Dermis blood vessel endothelial cell (primary cell): ENCODE measurements at regions not wholly inside any gene's neighbourhood (a gene's known extent, or its start where the extent isn't known, plus 50 kb on each side); places are given as distances from the start of the nearest gene placed in this dataset.
"Not testable (repeated sequence)": the region's sequence is repeated elsewhere in the genome, so short reads cannot be mapped to it uniquely, and the experiment has no call there.

Source experiments
- DNase-seq: peaks from one replicate; pipeline ENCODE4 v3.0.0; 2010

- no peak for DNase-seq
Observed at GRCh38 chr5:97955450-97955849, 772.4 kb upstream of the RIOK2 start.

- no peak for DNase-seq
Observed at GRCh38 chr5:97967292-97967691, 784.2 kb upstream of the RIOK2 start.

DNA sequence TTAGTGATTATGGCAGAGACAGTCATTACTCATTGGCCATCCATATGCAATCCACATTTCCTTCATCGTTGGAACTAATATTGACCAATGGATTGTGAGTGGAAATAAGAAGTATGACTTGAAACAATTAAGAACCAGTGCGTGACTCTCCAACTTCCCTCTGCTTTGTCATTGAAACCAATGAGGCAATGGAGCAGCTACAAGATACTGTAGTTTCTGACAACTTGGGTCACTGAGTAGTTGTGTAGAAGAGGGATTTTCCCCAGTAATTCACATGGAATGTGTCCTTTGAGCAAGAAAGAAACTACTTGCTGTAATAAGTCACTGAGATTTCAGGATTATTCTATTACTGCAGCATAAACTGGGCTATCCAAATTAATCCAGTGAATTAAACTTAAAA lies 785.3 kb upstream of the RIOK2 start:
- DNase-seq, result no peak

DNA sequence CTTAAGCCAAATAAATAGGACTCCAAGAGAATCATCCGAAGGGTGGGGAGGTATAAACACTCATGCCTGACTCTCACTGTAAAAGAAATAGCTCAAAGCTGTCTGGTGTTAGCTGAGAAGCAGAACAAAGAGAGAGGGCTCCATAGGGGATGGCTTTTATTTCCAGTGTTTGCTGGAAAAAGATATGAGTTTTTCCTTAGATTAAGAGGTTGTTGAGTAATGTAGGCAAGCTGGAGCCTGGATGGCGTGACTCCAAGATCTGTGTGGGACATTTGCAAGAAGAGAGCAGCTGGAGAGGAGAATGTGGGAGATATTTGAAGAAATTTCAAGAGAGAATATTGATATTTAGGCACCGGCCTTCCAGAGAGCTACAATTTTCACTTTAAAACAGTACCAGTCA lies 793.7 kb upstream of the RGMB start:
- peak; percentile 23 for DNase-seq

- peak; percentile 55 for DNase-seq
Observed at GRCh38 chr5:97980291-97980690, 793.2 kb upstream of the RGMB start.

DNA sequence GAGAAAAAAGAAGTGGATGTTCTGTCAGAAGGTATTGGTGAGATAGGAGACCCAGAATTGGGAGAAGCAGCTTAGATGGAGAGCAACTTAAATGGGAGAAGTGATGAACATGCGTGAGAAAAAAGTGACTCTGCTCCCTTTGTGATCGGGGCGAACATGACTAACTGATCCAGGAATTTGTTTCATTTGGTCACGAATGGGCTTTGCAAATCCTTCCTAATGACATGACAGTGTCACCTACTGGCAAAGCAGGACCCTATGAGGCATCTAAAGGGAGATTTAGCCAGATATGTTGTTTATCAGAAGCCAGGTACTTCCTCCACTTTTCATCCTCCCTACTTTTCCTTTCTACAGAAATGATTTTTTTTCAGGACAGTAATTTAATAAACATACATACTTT lies 787.4 kb upstream of the RGMB start:
- peak; percentile 60 for DNase-seq

GRCh38 chr5:97991236-97991635 lies 782.2 kb upstream of the RGMB start:
- DNase-seq, result no peak

DNA sequence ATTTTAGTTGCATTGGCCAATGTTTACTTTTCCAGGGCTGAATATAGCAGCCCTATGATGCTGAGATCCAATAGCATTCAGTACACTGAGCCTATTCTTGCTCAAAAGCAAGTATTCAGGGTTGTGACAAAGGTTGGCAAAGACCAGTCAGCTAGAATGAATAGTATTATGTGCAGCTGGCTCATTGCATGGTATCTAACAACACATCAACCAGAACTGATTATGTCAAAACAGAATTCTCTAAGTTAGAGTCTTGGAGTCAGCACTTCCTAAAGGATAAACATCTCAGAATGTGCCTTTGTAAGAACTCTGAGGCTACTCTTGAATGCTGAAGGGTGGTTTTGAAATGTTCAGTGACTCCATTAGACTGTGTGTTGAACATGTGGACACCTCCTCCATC lies 774.5 kb upstream of the RGMB start:
- peak; percentile 7 for DNase-seq

GRCh38 chr5:98004463-98004862 lies 769.0 kb upstream of the RGMB start:
- DNase-seq, result no peak

GRCh38 chr5:98016771-98017170 lies 756.7 kb upstream of the RGMB start:
- DNase-seq, result peak; percentile 6

- not testable (repeated sequence) for DNase-seq
Observed at GRCh38 chr5:98030273-98030672, 743.2 kb upstream of the RGMB start.

DNA sequence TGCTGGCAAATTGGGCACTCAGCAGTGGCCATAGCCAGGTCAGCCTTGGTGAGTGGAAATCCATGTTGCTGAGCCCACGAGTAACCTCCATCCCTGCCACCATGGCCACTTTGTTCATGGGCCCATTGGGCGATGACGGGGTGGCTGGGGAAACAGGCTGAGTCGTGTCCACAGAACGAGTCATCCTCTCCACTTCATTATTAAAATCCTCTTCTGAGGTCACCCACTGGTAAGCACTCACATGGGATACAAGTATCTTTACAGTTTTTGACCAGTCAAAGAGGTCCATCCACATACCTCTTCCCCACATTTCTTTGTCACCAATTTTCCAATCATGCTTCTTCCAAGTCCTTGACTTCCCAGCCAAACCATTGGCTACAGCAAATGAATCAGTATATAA lies 742.4 kb upstream of the RGMB start:
- not testable (repeated sequence) for DNase-seq

DNA sequence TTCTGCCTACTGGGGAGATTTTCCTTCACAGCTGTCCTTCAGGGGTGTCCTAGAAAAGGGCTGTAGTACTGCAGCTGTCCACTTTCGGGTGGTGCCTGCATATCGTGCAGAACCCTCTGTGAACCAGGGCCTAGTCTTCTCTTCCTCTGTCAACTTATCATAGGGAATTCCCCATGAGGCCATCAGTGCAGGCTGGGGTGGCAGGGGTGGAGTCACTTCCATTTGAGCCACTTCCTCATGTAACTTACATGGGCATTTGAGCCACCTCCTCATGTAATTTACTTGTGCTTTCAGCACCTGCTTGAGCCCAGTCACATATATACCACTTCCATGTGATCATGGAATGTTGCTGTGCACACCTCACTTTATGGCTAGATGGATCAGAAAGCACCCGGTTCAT lies 742.0 kb upstream of the RGMB start:
- DNase-seq, result no peak

DNA sequence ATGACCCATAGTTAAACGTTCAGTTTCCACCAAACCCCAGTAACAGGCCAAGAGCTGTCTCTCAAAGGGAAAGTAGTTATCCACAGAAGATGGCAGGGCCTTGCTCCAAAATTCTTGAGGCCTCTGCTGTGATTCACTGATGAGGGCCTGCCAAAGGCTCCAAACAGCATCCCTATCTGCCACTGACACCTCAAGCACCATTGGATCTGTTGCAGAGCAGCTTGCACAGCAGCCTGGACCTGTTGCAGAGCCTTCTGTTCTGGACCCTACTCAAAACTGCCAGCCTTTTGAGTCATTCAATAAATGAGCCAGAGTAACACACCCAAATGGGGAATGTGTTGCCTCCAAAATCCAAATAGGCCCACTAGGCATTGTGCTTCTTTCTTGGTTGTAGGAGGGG lies 741.5 kb upstream of the RGMB start:
- no peak for DNase-seq

DNA sequence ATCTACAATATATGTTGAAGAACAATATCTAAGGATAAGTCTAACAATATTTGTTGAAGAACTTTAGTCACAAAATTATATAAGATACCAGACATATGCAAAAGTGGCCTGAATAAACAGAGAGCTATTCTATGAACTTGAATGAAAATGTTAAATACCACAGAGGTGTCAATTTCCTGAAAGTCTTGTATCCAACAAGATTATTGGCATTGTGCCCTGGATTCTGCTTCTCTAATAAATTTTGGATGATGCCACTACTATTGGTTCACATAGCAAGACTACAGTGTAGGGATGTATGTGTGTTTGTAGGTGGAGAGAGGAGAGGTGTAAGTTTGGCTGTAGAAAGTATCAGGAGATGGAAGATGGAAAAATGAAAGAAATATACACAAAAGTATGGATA lies 731.8 kb upstream of the RGMB start:
- peak; percentile 55 for DNase-seq

DNA sequence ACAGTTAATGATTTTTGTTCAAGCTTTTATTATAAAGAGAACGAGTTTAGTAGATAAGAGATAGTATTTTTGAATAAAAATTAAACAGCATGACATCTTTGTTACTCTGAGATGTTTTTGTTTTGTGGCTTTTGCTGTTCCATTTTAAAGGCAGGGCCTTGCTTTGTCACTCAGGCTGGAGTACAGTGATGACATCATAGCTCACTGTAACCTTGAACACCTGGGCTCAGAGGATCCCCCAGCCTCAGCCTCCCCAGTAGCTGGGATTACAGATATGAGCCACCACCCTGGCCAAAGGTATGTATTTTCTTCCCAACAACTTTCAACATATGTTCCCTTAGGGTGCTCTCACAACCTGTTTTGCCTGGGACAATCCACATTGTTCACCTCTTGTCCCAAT lies 730.9 kb upstream of the RGMB start:
- DNase-seq, result no peak

DNA sequence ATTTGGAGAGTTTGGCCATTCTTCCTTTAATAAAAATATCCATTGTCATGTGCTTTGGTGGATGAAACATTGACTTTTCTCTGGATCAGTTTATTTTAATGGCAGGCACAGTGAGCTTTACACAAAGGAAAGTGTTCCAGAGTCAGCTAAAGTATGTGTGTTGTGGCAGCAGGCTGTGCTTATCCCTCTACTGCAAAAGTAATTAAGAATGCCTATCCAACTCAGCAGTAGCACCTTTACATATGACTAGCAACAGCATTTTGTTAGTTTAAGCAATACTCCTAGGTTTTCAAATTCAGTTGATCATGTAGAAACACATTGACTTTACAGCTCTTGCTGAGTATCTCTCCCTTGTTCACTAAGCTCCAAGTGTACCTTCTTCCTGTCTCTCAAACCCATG lies 730.5 kb upstream of the RGMB start:
- DNase-seq, result no peak

DNA sequence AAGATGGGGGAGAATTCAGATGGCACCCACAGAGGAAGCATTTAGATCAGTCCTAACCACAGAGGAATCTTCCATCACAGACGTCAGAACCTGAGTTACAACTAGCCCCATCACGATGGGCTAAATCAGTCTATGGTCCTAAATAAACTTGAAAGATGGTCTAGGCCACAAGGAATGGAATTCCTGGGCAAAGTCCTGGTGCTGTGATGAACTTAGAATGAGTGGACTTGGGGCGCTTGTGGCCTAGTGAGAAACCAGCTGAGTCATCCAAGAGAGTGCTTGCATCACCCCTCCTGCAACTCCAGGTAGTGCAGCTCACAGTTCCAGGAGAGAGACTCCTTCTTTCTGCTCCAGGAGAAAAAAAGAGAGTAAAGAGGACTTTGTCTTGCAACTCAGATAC lies 722.9 kb upstream of the RGMB start:
- DNase-seq, result no peak

DNA sequence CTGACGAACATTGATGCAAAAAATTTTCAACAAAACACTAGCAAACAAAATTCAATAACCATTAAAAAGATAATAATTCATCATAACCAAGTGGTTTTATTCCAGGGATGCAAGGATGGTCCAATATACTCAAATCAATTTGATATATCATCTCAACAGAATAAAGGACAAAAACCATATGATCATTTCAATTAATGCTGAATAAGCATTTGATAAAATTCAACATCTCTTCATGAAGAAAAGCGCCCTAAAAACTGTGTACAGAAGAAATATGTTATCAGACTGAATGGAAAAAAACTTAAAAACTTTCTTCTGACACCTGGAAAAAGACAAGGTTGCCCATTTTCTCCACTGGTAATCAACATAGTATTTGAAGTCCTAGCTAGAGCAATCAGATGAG lies 720.3 kb upstream of the RGMB start:
- no peak for DNase-seq

DNA sequence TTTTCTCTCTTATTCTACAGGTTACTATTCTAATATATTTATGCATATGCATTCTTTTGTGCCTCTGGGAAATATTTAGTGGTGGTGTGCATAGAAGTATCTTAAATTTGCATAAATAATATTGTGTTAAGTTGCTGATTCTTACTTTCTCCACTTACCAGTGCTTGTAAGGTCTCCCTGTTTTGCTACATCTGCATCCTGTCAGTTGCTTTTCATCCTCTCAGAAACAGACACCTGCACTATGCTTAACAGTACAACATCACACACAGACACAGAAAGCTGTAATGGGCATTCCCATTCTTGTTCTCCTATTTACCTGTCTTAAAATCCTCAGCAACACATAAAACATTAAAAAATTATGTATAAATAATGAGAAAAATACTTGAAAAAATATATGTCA lies 713.3 kb upstream of the RGMB start:
- no peak for DNase-seq

- no peak for DNase-seq
Observed at GRCh38 chr5:98064118-98064685, 709.3 kb upstream of the RGMB start.

DNA sequence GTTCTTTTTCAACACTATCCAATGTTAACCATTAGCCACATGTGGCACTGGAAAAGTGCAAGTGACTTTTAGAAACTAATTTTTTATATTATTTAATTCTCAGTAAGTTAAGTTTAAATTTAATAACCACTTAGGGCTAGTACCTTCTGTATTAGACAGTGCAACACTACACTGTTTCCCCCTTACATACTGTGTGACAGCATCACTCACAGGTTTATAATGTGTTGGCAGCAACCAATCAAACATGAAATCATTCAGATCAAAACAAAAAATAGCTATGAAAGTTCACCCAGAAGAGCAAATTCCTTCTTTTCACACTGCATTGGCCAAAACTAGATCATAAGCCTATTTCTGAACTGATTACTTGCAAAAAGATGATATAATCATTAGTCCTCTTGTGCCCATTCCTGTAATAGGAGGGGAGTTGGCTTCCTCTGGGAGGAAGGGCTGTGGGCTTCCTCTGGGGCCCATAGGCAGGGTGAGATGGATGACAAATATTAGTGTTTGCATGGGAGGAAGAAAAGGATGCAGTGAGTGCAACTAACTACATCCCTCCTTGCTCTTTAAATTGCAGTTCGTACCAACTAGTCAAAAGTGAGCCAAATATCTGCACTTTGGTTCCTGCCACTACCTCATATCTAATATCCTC lies 708.1 kb upstream of the RGMB start:
- DNase-seq, result peak; percentile 23

DNA sequence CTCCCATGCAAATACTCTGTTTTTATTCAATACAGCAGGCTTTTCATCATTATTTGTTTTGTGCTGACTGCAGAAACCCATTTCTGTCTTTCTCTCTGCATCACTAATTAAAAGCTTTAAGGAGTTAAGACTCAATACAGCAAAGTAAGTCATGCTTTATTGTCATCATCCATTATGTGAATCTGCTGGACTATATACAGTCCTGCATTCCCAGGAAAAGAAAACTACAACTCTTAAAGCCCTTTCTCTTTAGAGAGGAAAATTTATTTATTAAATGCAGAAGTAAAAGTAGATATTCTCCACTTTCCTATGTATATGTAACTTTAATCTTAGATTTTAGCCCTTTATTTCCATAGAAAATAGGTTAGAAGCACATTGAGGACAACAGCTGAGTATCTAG lies 706.6 kb upstream of the RGMB start:
- DNase-seq, result no peak

DNA sequence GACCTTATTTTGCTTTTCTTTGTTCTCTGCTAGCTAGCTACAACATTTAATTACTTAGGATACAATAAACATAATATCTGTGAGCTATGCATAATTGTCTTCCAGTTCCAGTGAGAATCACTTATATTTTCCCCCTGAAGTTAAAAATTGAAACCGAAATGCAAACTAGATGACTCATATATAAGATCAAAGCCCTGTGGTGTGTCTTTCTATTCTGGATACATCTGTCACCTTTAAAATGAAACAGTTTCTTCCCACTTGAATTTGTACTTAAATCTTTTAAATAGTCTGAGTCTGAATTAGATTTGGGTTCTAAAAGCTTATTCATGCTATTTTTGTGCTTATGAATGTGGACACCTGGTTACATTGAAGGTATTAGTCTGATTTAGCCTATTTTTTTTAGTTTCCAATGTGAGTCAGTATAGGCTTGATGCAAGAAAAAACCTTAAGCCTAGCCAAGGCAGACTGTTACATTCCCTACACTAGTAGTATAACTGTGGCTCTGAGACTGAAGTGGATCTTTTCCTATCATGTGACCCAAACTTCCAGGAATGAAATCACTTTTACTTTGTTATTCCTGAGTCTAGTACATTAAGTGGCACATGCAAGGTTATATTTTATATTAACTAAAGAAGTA lies 703.5 kb upstream of the RGMB start:
- DNase-seq, result no peak

GRCh38 chr5:98072921-98073320 lies 700.5 kb upstream of the RGMB start:
- DNase-seq, result no peak
